PC-3 (cell line): ENCODE measurements at regions not wholly inside any gene's neighbourhood (a gene's known extent, or its start where the extent isn't known, plus 50 kb on each side); places are given as distances from the start of the nearest gene placed in this dataset.

Source experiments
- ATAC-seq: fragments of 200-7000 bp; cut with Tn5 transposase; 2 replicates; pipeline ENCODE4 v1.9.1; 2020; ENCODE audit warnings: mild to moderate bottlenecking, moderate library complexity
- BruUV-seq: library from RNA; stranded (reverse); fragments of 400-500 nt; replicated peaks from 2 replicates; lab custom pipeline; 2021; lab: Mats Ljungman, UMichigan
- CTCF ChIA-PET: fragments of 300-600 bp; sonication (Branson Sonifier 250); formaldehyde crosslinking; loops from one replicate; lab custom pipeline; 2022; ENCODE audit warnings: antibody characterized with exemption; lab: Charles Lee
- POLR2A ChIA-PET: fragments of 300-600 bp; sonication (Branson Sonifier 250); formaldehyde crosslinking; loops from one replicate; lab custom pipeline; 2022; ENCODE audit warnings: antibody characterized with exemption; ENCODE audit not compliant: unreplicated experiment; lab: Charles Lee
- DNase-seq: peaks from one replicate; pipeline ENCODE4 v3.0.0-alpha.2; 2015
- H2AFZ ChIP-seq: fragments of 300-600 bp; sonication (generic); 2 replicates; pipeline ENCODE4 v1.6.0; 2016; ENCODE audit warnings: antibody characterized with exemption, low read length
- H3F3A ChIP-seq: fragments of 300-600 bp; sonication (generic); one replicate; pipeline ENCODE4 v1.6.0; 2017; ENCODE audit warnings: antibody characterized with exemption, low read length, control low read depth, mild to moderate bottlenecking; ENCODE audit not compliant: unreplicated experiment
- H3K27ac ChIP-seq: fragments of 300-600 bp; sonication (generic); 2 replicates; pipeline ENCODE4 v1.5.1; 2016; ENCODE audit warnings: mild to moderate bottlenecking, low read length
- H3K27me3 ChIP-seq: fragments of 300-600 bp; sonication (generic); 2 replicates; pipeline ENCODE4 v1.6.1; 2016; ENCODE audit warnings: low read length, mixed read lengths
- H3K36me3 ChIP-seq: fragments of 300-600 bp; sonication (generic); 2 replicates; pipeline ENCODE4 v1.6.1; 2016; ENCODE audit warnings: low read depth, mixed run types, low read length, mixed read lengths
- H3K4me1 ChIP-seq: fragments of 300-600 bp; sonication (generic); 2 replicates; pipeline ENCODE4 v1.5.1; 2016; ENCODE audit warnings: low read length; ENCODE audit not compliant: insufficient read depth
- H3K4me2 ChIP-seq: fragments of 300-600 bp; sonication (generic); 2 replicates; pipeline ENCODE4 v1.6.0; 2016; ENCODE audit warnings: low read length
- H3K4me3 ChIP-seq: fragments of 300-600 bp; sonication (generic); 2 replicates; pipeline ENCODE4 v1.5.1; 2016; ENCODE audit warnings: mild to moderate bottlenecking, low read length, mixed read lengths
- H3K79me2 ChIP-seq: fragments of 300-600 bp; sonication (generic); 2 replicates; pipeline ENCODE4 v1.6.1; 2017; ENCODE audit warnings: low read length, mixed read lengths
- H3K9ac ChIP-seq: fragments of 300-600 bp; sonication (generic); 2 replicates; pipeline ENCODE4 v1.6.0; 2016; ENCODE audit warnings: mild to moderate bottlenecking, low read length
- H3K9me2 ChIP-seq: fragments of 300-600 bp; sonication (generic); replicated peaks from 2 replicates; pipeline ENCODE4 v1.6.1; 2016; ENCODE audit warnings: mixed run types, low read length, mixed read lengths
- H3K9me3 ChIP-seq: fragments of 300-600 bp; sonication (generic); 2 replicates; pipeline ENCODE4 v1.6.1; 2016; ENCODE audit warnings: low read length, mixed read lengths
- H4K20me1 ChIP-seq: fragments of 300-600 bp; sonication (generic); 2 replicates; pipeline ENCODE4 v1.6.1; 2016; ENCODE audit warnings: low read length, mixed read lengths
- CTCF ChIP-seq: fragments of 300-600 bp; sonication (generic); conservative IDR thresholded peaks from 2 replicates; pipeline ENCODE4 v1.5.1; 2017; ENCODE audit warnings: antibody characterized with exemption, low read depth, mild to moderate bottlenecking, low read length
- EZH2 ChIP-seq: fragments of 300-600 bp; sonication (generic); IDR thresholded peaks from one replicate; pipeline ENCODE4 v1.6.1; 2017; ENCODE audit warnings: antibody characterized with exemption, mild to moderate bottlenecking, low read length; ENCODE audit not compliant: unreplicated experiment
- EZH2phosphoT487 ChIP-seq: fragments of 300-600 bp; sonication (generic); IDR thresholded peaks from 2 replicates; pipeline ENCODE4 v1.6.1; 2018; ENCODE audit warnings: mild to moderate bottlenecking, antibody characterized with exemption, low read length, borderline replicate concordance
- intact Hi-C: fragments of 100-400 bp; cut with micrococcal nuclease; formaldehyde crosslinking; loops from 2 replicates; pipeline ENCODE4 v1.9.0; 2023

GRCh38 chr6:100167585-100167984 is 173.6 kb upstream of the MCHR2 start:
- H3K4me1 ChIP-seq: no peaks in the 10 kb centered on the region
- CTCF ChIA-PET: no interaction called here
- TF ChIP-seq CTCF (no peak), EZH2phosphoT487 (no peak), EZH2 (no peak)
- no peaks in the 10 kb centered on the region for H3K79me2 ChIP-seq
- no peak overlapping the region for H3K9ac ChIP-seq
- intact Hi-C loops: no loop called here
- H2AFZ ChIP-seq: no peak overlapping the region
- no peaks in the 10 kb centered on the region for H3K9me2 ChIP-seq
- H4K20me1 ChIP-seq: no peaks in the 10 kb centered on the region
- H3K27ac ChIP-seq: no peak overlapping the region
- ATAC-seq (no peak), DNase-seq (no peak)
- no TSS peak for BruUV-seq
- POLR2A ChIA-PET: no interaction called here
- no peaks in the 10 kb centered on the region for H3K36me3 ChIP-seq
- H3K9me3 ChIP-seq: no peaks in the 10 kb centered on the region
- no peak overlapping the region for H3K4me2 ChIP-seq
- H3F3A ChIP-seq: no peaks in the 10 kb centered on the region
- H3K27me3 ChIP-seq: no peaks in the 10 kb centered on the region
- H3K4me3 ChIP-seq: no peak overlapping the region

- no peak overlapping the region for H2AFZ ChIP-seq
- ChIA-PET POLR2A (no interaction called here), CTCF (no interaction called here)
- H3K79me2 ChIP-seq: no peaks in the 10 kb centered on the region
- H3F3A ChIP-seq: no peaks in the 10 kb centered on the region
- DNase-seq: no peak
- H3K27me3 ChIP-seq: no peaks in the 10 kb centered on the region
- H3K9me3 ChIP-seq: no peaks in the 10 kb centered on the region
- ATAC-seq: no peak
- H3K9me2 ChIP-seq: no peaks in the 10 kb centered on the region
- TF ChIP-seq EZH2: no peak
- TF ChIP-seq EZH2phosphoT487: no peak
- no peak for TF ChIP-seq CTCF
- intact Hi-C loops: no loop called here
- H3K36me3 ChIP-seq: no peaks in the 10 kb centered on the region
- H4K20me1 ChIP-seq: no peaks in the 10 kb centered on the region
- no peaks in the 10 kb centered on the region for H3K4me1 ChIP-seq
- no peak overlapping the region for H3K4me2 ChIP-seq
- no peak overlapping the region for H3K27ac ChIP-seq
- no TSS peak for BruUV-seq
- no peak overlapping the region for H3K4me3 ChIP-seq
- H3K9ac ChIP-seq: no peak overlapping the region
These were observed 172.9 kb upstream of the MCHR2 start for GRCh38 chr6:100166956-100167355.

- Histone ChIP-seq H3K79me2 (no peaks in the 10 kb centered on the region), H3K27me3 (no peaks in the 10 kb centered on the region)
- POLR2A ChIA-PET: no interaction called here
These were observed 171.4 kb upstream of the MCHR2 start for GRCh38 chr6:100165442-100165841.

More at GRCh38 chr6:100165442-100165841, 171.4 kb upstream of the MCHR2 start:
- Histone ChIP-seq H3K4me1 (no peaks in the 10 kb centered on the region), H3K9me3 (no peaks in the 10 kb centered on the region), H3K27ac (no peak overlapping the region), H3K4me3 (no peak overlapping the region), H3K36me3 (no peaks in the 10 kb centered on the region), H3K4me2 (no peak overlapping the region), H4K20me1 (no peaks in the 10 kb centered on the region), H2AFZ (no peak overlapping the region), H3K9me2 (no peaks in the 10 kb centered on the region), H3K9ac (no peak overlapping the region), H3F3A (no peaks in the 10 kb centered on the region)
- DNase-seq: no peak
- intact Hi-C loops: no loop called here
- ATAC-seq: no peak
- TF ChIP-seq EZH2 (no peak), EZH2phosphoT487 (no peak), CTCF (no peak)
- no TSS peak for BruUV-seq
- CTCF ChIA-PET: no interaction called here
